Loucy (cell line): ENCODE measurements at regions not wholly inside any gene's neighbourhood (a gene's known extent, or its start where the extent isn't known, plus 50 kb on each side); places are given as distances from the start of the nearest gene placed in this dataset.

ENCODE experiments used
- H2AFZ ChIP-seq: fragments of 200-600 bp; sonication (generic); 2 replicates; pipeline ENCODE4 v1.6.0; 2016; ENCODE audit warnings: antibody characterized with exemption, mild to moderate bottlenecking, low read length, moderate library complexity
- H3F3A ChIP-seq: fragments of 200-600 bp; 2 replicates; pipeline ENCODE4 v1.6.0; 2016; ENCODE audit warnings: antibody characterized with exemption, low read depth, mild to moderate bottlenecking
- H3K27me3 ChIP-seq: fragments of 200-600 bp; sonication (generic); 2 replicates; pipeline ENCODE4 v1.6.1; 2014; ENCODE audit warnings: low read length, mild to moderate bottlenecking; ENCODE audit not compliant: insufficient read depth, poor library complexity, severe bottlenecking
- H3K36me3 ChIP-seq: fragments of 200-600 bp; sonication (generic); 2 replicates; pipeline ENCODE4 v1.6.1; 2016; ENCODE audit warnings: low read length; ENCODE audit not compliant: insufficient read depth
- H3K4me1 ChIP-seq: fragments of 200-600 bp; sonication (generic); 2 replicates; pipeline ENCODE4 v1.5.1; 2014; ENCODE audit warnings: low read length, mild to moderate bottlenecking; ENCODE audit not compliant: insufficient read depth, poor library complexity, severe bottlenecking
- H3K4me2 ChIP-seq: fragments of 200-600 bp; sonication (generic); 2 replicates; pipeline ENCODE4 v1.6.0; 2014; ENCODE audit warnings: antibody characterized with exemption, low read length, low read depth, mild to moderate bottlenecking; ENCODE audit not compliant: poor library complexity, severe bottlenecking
- H3K4me3 ChIP-seq: fragments of 200-600 bp; sonication (generic); 2 replicates; pipeline ENCODE4 v1.5.1; 2014; ENCODE audit warnings: low read length, mild to moderate bottlenecking, mixed read lengths; ENCODE audit not compliant: poor library complexity, severe bottlenecking
- H3K79me2 ChIP-seq: fragments of 200-600 bp; sonication (generic); 2 replicates; pipeline ENCODE4 v1.6.1; 2014; ENCODE audit warnings: low read length; ENCODE audit not compliant: insufficient read depth
- H3K9ac ChIP-seq: fragments of 200-600 bp; sonication (generic); 2 replicates; pipeline ENCODE4 v1.6.0; 2014; ENCODE audit warnings: mild to moderate bottlenecking, low read depth, low read length, moderate library complexity; ENCODE audit not compliant: poor library complexity, severe bottlenecking
- H3K9me2 ChIP-seq: fragments of 200-600 bp; sonication (generic); replicated peaks from 2 replicates; pipeline ENCODE4 v1.6.1; 2016; ENCODE audit warnings: low read depth, low read length, mixed read lengths
- H3K9me3 ChIP-seq: fragments of 200-600 bp; sonication (generic); 2 replicates; pipeline ENCODE4 v1.6.1; 2014; ENCODE audit warnings: mild to moderate bottlenecking, antibody characterized with exemption, low read length, low read depth; ENCODE audit not compliant: insufficient read depth
- H4K20me1 ChIP-seq: fragments of 200-600 bp; sonication (generic); 2 replicates; pipeline ENCODE4 v1.6.0; 2014; ENCODE audit warnings: antibody characterized with exemption, low read length, mild to moderate bottlenecking; ENCODE audit not compliant: insufficient read depth, poor library complexity, severe bottlenecking
- EZH2phosphoT487 ChIP-seq: fragments of 200-600 bp; IDR thresholded peaks from 2 replicates; pipeline ENCODE4 v1.6.1; 2018; ENCODE audit warnings: antibody characterized with exemption, mild to moderate bottlenecking, moderate library complexity, borderline replicate concordance
- TF ChIP-seq, protein P1 (sequence below): fragments of 200-600 bp; sonication (generic); conservative IDR thresholded peaks from 2 replicates; pipeline ENCODE4 v1.5.1; 2014; ENCODE audit warnings: mild to moderate bottlenecking, antibody characterized with exemption, low read length

GRCh38 chr14:81638656-81639280 lies 105.1 kb upstream of the SEL1L start:
- H3F3A ChIP-seq, result no peaks in the 10 kb centered on the region
- H3K79me2 ChIP-seq, result no peaks in the 10 kb centered on the region
- no peaks in the 10 kb centered on the region for H3K4me1 ChIP-seq
- no peak overlapping the region for H2AFZ ChIP-seq
- no peaks in the 10 kb centered on the region for H3K27me3 ChIP-seq
- H3K36me3 ChIP-seq, result no peaks in the 10 kb centered on the region
- TF ChIP-seq, protein P1, sequence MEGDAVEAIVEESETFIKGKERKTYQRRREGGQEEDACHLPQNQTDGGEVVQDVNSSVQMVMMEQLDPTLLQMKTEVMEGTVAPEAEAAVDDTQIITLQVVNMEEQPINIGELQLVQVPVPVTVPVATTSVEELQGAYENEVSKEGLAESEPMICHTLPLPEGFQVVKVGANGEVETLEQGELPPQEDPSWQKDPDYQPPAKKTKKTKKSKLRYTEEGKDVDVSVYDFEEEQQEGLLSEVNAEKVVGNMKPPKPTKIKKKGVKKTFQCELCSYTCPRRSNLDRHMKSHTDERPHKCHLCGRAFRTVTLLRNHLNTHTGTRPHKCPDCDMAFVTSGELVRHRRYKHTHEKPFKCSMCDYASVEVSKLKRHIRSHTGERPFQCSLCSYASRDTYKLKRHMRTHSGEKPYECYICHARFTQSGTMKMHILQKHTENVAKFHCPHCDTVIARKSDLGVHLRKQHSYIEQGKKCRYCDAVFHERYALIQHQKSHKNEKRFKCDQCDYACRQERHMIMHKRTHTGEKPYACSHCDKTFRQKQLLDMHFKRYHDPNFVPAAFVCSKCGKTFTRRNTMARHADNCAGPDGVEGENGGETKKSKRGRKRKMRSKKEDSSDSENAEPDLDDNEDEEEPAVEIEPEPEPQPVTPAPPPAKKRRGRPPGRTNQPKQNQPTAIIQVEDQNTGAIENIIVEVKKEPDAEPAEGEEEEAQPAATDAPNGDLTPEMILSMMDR, result no peak
- no peak for TF ChIP-seq EZH2phosphoT487
- no peaks in the 10 kb centered on the region for H3K9me2 ChIP-seq
- H3K9ac ChIP-seq, result no peak overlapping the region
- no peak overlapping the region for H3K4me3 ChIP-seq
- H3K9me3 ChIP-seq, result no peaks in the 10 kb centered on the region
- no peaks in the 10 kb centered on the region for H4K20me1 ChIP-seq
- no peak overlapping the region for H3K4me2 ChIP-seq

GRCh38 chr14:81653626-81654025 lies 120.0 kb upstream of the SEL1L start:
- H3K9me3 ChIP-seq, result no peaks in the 10 kb centered on the region
- H2AFZ ChIP-seq, result no peak overlapping the region
- H3K9me2 ChIP-seq, result no peaks in the 10 kb centered on the region
- TF ChIP-seq, protein P1, result no peak
- TF ChIP-seq EZH2phosphoT487, result no peak
- H4K20me1 ChIP-seq, result no peaks in the 10 kb centered on the region
- H3K79me2 ChIP-seq, result no peaks in the 10 kb centered on the region
- H3K9ac ChIP-seq, result no peak overlapping the region
- H3K36me3 ChIP-seq, result no peaks in the 10 kb centered on the region
- no peak overlapping the region for H3K4me3 ChIP-seq
- H3K4me1 ChIP-seq, result no peaks in the 10 kb centered on the region
- H3F3A ChIP-seq, result no peaks in the 10 kb centered on the region
- H3K4me2 ChIP-seq, result no peak overlapping the region
- no peaks in the 10 kb centered on the region for H3K27me3 ChIP-seq

DNA sequence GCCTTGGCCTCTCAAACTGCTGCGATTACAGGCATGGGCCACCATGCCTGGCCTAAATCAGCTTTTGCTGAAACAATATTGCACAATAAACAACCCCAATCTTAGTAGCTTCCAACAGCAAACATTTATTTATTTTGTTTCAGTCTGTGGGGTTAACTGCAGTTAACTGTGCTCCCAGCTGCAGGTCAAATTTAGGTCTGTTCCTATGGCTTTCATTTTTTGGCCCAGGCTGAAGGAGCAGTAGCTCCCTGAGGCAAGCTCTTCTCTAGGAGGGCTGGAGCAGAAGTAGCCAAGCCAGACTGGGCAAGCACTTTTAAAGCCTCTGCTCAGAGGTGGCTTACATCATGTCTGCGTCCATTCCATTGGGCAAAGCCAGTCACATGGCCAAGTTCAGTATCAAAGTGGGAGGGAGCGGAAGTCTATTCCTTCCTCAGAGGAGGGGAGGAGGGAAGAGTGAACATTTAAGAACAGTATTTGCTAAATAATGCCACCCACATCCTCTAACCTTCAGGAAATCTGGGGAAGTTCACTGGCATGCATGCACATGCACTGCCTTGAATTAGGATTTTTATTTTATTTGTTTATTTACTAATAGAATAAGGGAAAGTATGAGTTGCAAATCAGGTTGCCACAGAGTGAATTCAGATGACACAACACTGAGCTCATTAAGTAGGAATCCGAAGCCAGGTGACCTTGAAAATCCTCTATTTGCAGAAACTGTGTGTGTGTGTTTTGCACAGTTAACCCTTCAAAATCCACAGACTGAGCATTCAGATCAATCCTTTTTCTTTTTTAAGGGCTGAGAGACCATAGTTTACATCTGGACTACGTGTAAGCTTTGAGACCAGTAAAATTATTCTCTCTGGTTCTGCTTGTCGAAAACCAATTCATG lies 122.0 kb upstream of the SEL1L start:
- Histone ChIP-seq H3K79me2 (no peaks in the 10 kb centered on the region), H3K4me1 (no peaks in the 10 kb centered on the region), H3K4me2 (no peak overlapping the region), H3K9me2 (no peaks in the 10 kb centered on the region), H3K9ac (no peak overlapping the region), H3K27me3 (no peaks in the 10 kb centered on the region), H2AFZ (no peak overlapping the region), H3F3A (no peaks in the 10 kb centered on the region), H3K9me3 (no peaks in the 10 kb centered on the region), H3K4me3 (no peak overlapping the region), H4K20me1 (no peaks in the 10 kb centered on the region), H3K36me3 (no peaks in the 10 kb centered on the region)
- no peak for TF ChIP-seq EZH2phosphoT487
- TF ChIP-seq, protein P1, result no peak
